GM23338 (cell line): ENCODE measurements at regions not wholly inside any gene's neighbourhood (a gene's known extent, or its start where the extent isn't known, plus 50 kb on each side); places are given as distances from the start of the nearest gene placed in this dataset.

ENCODE experiments used
- ATAC-seq: fragments of 200-7000 bp; cut with Tn5 transposase; 3 replicates; pipeline ENCODE4 v1.9.1; 2020
- DNase-seq: peaks from one replicate; pipeline ENCODE4 v3.0.0-alpha.2; 2015; ENCODE audit warnings: low spot score
- H2AFZ ChIP-seq: fragments of 200-600 bp; sonication (generic); 2 replicates; pipeline ENCODE4 v1.8.0; 2016; ENCODE audit warnings: antibody characterized with exemption, mild to moderate bottlenecking, moderate library complexity
- H3F3A ChIP-seq: fragments of 200-600 bp; sonication (generic); replicated peaks from 2 replicates; pipeline ENCODE4 v1.8.0; 2017; ENCODE audit warnings: antibody characterized with exemption, mixed run types, low read depth
- H3K27ac ChIP-seq: fragments of 200-600 bp; sonication (generic); 2 replicates; pipeline ENCODE4 v1.6.1; 2016; ENCODE audit warnings: low read depth
- H3K27me3 ChIP-seq: fragments of 200-600 bp; sonication (generic); 2 replicates; pipeline ENCODE4 v1.8.0; 2016; ENCODE audit warnings: mild to moderate bottlenecking, mixed run types, moderate library complexity; ENCODE audit not compliant: insufficient read depth
- H3K36me3 ChIP-seq: fragments of 200-600 bp; sonication (generic); 2 replicates; pipeline ENCODE4 v1.8.0; 2016; ENCODE audit warnings: mild to moderate bottlenecking; ENCODE audit not compliant: insufficient read depth
- H3K4me1 ChIP-seq: fragments of 200-600 bp; sonication (generic); 2 replicates; pipeline ENCODE4 v1.8.0; 2016; ENCODE audit warnings: mild to moderate bottlenecking, moderate library complexity; ENCODE audit not compliant: insufficient read depth
- H3K4me2 ChIP-seq: fragments of 200-600 bp; sonication (generic); 2 replicates; pipeline ENCODE4 v1.7.1; 2017; ENCODE audit warnings: mixed run types
- H3K4me3 ChIP-seq: fragments of 200-600 bp; sonication (generic); 2 replicates; pipeline ENCODE4 v1.6.1; 2016; ENCODE audit warnings: mixed run types
- H3K79me2 ChIP-seq: fragments of 200-600 bp; sonication (generic); replicated peaks from 2 replicates; pipeline ENCODE4 v1.8.0; 2017; ENCODE audit warnings: mild to moderate bottlenecking; ENCODE audit not compliant: insufficient read depth
- H3K9me2 ChIP-seq: fragments of 200-600 bp; sonication (generic); 2 replicates; pipeline ENCODE4 v1.8.0; 2017; ENCODE audit not compliant: insufficient read depth
- H4K20me1 ChIP-seq: fragments of 200-600 bp; sonication (generic); replicated peaks from 2 replicates; pipeline ENCODE4 v1.8.0; 2017; ENCODE audit warnings: mild to moderate bottlenecking; ENCODE audit not compliant: insufficient read depth
- H3K27ac Mint-ChIP-seq: 2 replicates; pipeline ENCODE4 v1.8.0; 2020; ENCODE audit warnings: inconsistent platforms, mild to moderate bottlenecking, moderate library complexity, mixed read lengths
- H3K27me3 Mint-ChIP-seq: 3 replicates; pipeline ENCODE4 v1.8.0; 2022; ENCODE audit warnings: low read depth, mild to moderate bottlenecking, moderate library complexity, mixed read lengths, inconsistent platforms; ENCODE audit not compliant: insufficient read depth, poor library complexity
- H3K36me3 Mint-ChIP-seq: 3 replicates; pipeline ENCODE4 v1.8.0; 2021; ENCODE audit warnings: low read depth, mild to moderate bottlenecking, inconsistent platforms, moderate library complexity, mixed read lengths
- H3K4me1 Mint-ChIP-seq: 3 replicates; pipeline ENCODE4 v1.8.0; 2020; ENCODE audit warnings: mild to moderate bottlenecking, inconsistent platforms, mixed read lengths
- H3K4me3 Mint-ChIP-seq: 3 replicates; pipeline ENCODE4 v1.8.0; 2021; ENCODE audit warnings: moderate library complexity, mild to moderate bottlenecking, inconsistent platforms, mixed read lengths
- H3K9me3 Mint-ChIP-seq: 3 replicates; pipeline ENCODE4 v1.8.0; 2020; ENCODE audit warnings: moderate library complexity, mild to moderate bottlenecking, inconsistent platforms, mixed read lengths
- CREB1 ChIP-seq: fragments of 250-450 bp; sonication (Bioruptor Pico); IDR thresholded peaks from 2 replicates; pipeline ENCODE4 v1.5.0; 2020; ENCODE audit warnings: low read depth, mild to moderate bottlenecking, moderate library complexity
- EZH2 ChIP-seq: fragments of 200-600 bp; sonication (generic); IDR thresholded peaks from one replicate; pipeline ENCODE4 v1.8.0; 2017; ENCODE audit warnings: antibody characterized with exemption, mild to moderate bottlenecking, low read depth; ENCODE audit not compliant: unreplicated experiment
- POLR2AphosphoS5 ChIP-seq: IDR thresholded peaks from 2 replicates; pipeline ENCODE4 v1.6.1; 2016; ENCODE audit warnings: antibody characterized with exemption, low read depth
- STAT1 ChIP-seq: IDR thresholded peaks from one replicate; pipeline ENCODE4 v1.6.1; 2016; ENCODE audit warnings: antibody characterized with exemption; ENCODE audit not compliant: unreplicated experiment
- ZNF331 ChIP-seq: fragments of 250-450 bp; sonication (Bioruptor Pico); IDR thresholded peaks from 2 replicates; pipeline ENCODE4 v1.5.0; 2020; ENCODE audit warnings: low read depth, mild to moderate bottlenecking, moderate library complexity
- ZNF462 ChIP-seq: fragments of 250-450 bp; sonication (Bioruptor Pico); IDR thresholded peaks from 2 replicates; pipeline ENCODE4 v1.5.0; 2020; ENCODE audit warnings: mild to moderate bottlenecking, moderate library complexity
- TF ChIP-seq, protein P1 (sequence below): IDR thresholded peaks from one replicate; pipeline ENCODE4 v1.6.1; 2018; ENCODE audit warnings: antibody characterized with exemption; ENCODE audit not compliant: unreplicated experiment
- TF ChIP-seq, protein P2 (sequence below): IDR thresholded peaks from 2 replicates; pipeline ENCODE4 v1.6.1; 2016; ENCODE audit warnings: antibody characterized with exemption
- TF ChIP-seq, protein P3 (sequence below), 2 experiments: fragments of 200-600 bp in 1 of 2; sonication (generic) in 1 of 2; conservative IDR thresholded peaks; 2 replicates each; pipeline versions ENCODE4 v1.5.1 to v1.6.1; 2016 to 2017; ENCODE audit warnings: antibody characterized with exemption in 2 of 2, low read depth in 2 of 2, mild to moderate bottlenecking in 2 of 2, moderate library complexity in 1 of 2

- Mint-ChIP-seq H3K4me3 (no peak overlapping the region), H3K27ac (peak overlapping the region; percentile 46; the same call in 1 of the 2 replicates), H3K27me3 (peaks cover 2% of the 10 kb centered on the region), H3K36me3 (peaks cover 47% of the 10 kb centered on the region), H3K4me1 (peaks cover 10% of the 10 kb centered on the region; the same call in 2 of the 3 replicates), H3K9me3 (peaks cover 8% of the 10 kb centered on the region; the same call in 2 of the 3 replicates)
- H3K9me2 ChIP-seq: no peaks in the 10 kb centered on the region
- no peaks in the 10 kb centered on the region for H4K20me1 ChIP-seq
- no peaks in the 10 kb centered on the region for H3K27me3 ChIP-seq
- H3K36me3 ChIP-seq: no peaks in the 10 kb centered on the region; the same call in 1 of the 2 replicates
- no peaks in the 10 kb centered on the region for H3F3A ChIP-seq
- H3K4me3 ChIP-seq: no peak overlapping the region
- TF ChIP-seq, protein P1, sequence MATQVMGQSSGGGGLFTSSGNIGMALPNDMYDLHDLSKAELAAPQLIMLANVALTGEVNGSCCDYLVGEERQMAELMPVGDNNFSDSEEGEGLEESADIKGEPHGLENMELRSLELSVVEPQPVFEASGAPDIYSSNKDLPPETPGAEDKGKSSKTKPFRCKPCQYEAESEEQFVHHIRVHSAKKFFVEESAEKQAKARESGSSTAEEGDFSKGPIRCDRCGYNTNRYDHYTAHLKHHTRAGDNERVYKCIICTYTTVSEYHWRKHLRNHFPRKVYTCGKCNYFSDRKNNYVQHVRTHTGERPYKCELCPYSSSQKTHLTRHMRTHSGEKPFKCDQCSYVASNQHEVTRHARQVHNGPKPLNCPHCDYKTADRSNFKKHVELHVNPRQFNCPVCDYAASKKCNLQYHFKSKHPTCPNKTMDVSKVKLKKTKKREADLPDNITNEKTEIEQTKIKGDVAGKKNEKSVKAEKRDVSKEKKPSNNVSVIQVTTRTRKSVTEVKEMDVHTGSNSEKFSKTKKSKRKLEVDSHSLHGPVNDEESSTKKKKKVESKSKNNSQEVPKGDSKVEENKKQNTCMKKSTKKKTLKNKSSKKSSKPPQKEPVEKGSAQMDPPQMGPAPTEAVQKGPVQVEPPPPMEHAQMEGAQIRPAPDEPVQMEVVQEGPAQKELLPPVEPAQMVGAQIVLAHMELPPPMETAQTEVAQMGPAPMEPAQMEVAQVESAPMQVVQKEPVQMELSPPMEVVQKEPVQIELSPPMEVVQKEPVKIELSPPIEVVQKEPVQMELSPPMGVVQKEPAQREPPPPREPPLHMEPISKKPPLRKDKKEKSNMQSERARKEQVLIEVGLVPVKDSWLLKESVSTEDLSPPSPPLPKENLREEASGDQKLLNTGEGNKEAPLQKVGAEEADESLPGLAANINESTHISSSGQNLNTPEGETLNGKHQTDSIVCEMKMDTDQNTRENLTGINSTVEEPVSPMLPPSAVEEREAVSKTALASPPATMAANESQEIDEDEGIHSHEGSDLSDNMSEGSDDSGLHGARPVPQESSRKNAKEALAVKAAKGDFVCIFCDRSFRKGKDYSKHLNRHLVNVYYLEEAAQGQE: peak; percentile 36
- no peak for TF ChIP-seq EZH2
- DNase-seq: no peak
- H3K4me2 ChIP-seq: no peak overlapping the region
- no peaks in the 10 kb centered on the region; the same call in 1 of the 2 replicates for H3K4me1 ChIP-seq
- no peaks in the 10 kb centered on the region for H3K79me2 ChIP-seq
- no peak overlapping the region for H3K27ac ChIP-seq
- ATAC-seq: no peak
- no peak overlapping the region for H2AFZ ChIP-seq
Measured at GRCh38 chr6:22057962-22058361, 238.9 kb downstream of the PRL start.

- no peaks in the 10 kb centered on the region for H3K4me1 ChIP-seq
- H3K27me3 ChIP-seq: no peaks in the 10 kb centered on the region
- H3K4me3 ChIP-seq: no peak overlapping the region
- H4K20me1 ChIP-seq: no peaks in the 10 kb centered on the region
- Mint-ChIP-seq H3K4me3 (no peak overlapping the region), H3K27me3 (peaks cover 2% of the 10 kb centered on the region), H3K4me1 (peaks cover 6% of the 10 kb centered on the region; the same call in 2 of the 3 replicates), H3K27ac (peak overlapping the region; percentile 9; the same call in 1 of the 2 replicates), H3K9me3 (peaks cover 8% of the 10 kb centered on the region; the same call in 2 of the 3 replicates), H3K36me3 (peaks cover 53% of the 10 kb centered on the region)
- H3F3A ChIP-seq: no peaks in the 10 kb centered on the region
- H3K36me3 ChIP-seq: no peaks in the 10 kb centered on the region; the same call in 1 of the 2 replicates
- H3K27ac ChIP-seq: no peak overlapping the region
- H3K79me2 ChIP-seq: no peaks in the 10 kb centered on the region
- ATAC-seq (no peak), DNase-seq (no peak)
- H3K4me2 ChIP-seq: no peak overlapping the region
- no peak overlapping the region for H2AFZ ChIP-seq
- no peaks in the 10 kb centered on the region for H3K9me2 ChIP-seq
- TF ChIP-seq, protein P2, sequence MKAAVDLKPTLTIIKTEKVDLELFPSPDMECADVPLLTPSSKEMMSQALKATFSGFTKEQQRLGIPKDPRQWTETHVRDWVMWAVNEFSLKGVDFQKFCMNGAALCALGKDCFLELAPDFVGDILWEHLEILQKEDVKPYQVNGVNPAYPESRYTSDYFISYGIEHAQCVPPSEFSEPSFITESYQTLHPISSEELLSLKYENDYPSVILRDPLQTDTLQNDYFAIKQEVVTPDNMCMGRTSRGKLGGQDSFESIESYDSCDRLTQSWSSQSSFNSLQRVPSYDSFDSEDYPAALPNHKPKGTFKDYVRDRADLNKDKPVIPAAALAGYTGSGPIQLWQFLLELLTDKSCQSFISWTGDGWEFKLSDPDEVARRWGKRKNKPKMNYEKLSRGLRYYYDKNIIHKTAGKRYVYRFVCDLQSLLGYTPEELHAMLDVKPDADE: no peak
- no peak for TF ChIP-seq EZH2
- TF ChIP-seq, protein P3, sequence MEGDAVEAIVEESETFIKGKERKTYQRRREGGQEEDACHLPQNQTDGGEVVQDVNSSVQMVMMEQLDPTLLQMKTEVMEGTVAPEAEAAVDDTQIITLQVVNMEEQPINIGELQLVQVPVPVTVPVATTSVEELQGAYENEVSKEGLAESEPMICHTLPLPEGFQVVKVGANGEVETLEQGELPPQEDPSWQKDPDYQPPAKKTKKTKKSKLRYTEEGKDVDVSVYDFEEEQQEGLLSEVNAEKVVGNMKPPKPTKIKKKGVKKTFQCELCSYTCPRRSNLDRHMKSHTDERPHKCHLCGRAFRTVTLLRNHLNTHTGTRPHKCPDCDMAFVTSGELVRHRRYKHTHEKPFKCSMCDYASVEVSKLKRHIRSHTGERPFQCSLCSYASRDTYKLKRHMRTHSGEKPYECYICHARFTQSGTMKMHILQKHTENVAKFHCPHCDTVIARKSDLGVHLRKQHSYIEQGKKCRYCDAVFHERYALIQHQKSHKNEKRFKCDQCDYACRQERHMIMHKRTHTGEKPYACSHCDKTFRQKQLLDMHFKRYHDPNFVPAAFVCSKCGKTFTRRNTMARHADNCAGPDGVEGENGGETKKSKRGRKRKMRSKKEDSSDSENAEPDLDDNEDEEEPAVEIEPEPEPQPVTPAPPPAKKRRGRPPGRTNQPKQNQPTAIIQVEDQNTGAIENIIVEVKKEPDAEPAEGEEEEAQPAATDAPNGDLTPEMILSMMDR (conservative IDR thresholded peaks at IDR 0.05; ENCODE audit: low read depth in 2 of 2): no peak
- no peak for TF ChIP-seq ZNF462 (CRISPR knock-in tag)
- TF ChIP-seq STAT1: no peak
- no peak for TF ChIP-seq POLR2AphosphoS5
- TF ChIP-seq CREB1: no peak
- TF ChIP-seq ZNF331 (CRISPR knock-in tag): no peak
Measured at GRCh38 chr6:22059126-22059525, 237.7 kb downstream of the PRL start.
